ENCODE measurements at regions not wholly inside any gene's neighbourhood (a gene's known extent, or its start where the extent isn't known, plus 50 kb on each side); places are given as distances from the start of the nearest gene placed in this dataset.
"Not testable (repeated sequence)": the region's sequence is repeated elsewhere in the genome, so short reads cannot be mapped to it uniquely, and the experiment has no call there.

DNA sequence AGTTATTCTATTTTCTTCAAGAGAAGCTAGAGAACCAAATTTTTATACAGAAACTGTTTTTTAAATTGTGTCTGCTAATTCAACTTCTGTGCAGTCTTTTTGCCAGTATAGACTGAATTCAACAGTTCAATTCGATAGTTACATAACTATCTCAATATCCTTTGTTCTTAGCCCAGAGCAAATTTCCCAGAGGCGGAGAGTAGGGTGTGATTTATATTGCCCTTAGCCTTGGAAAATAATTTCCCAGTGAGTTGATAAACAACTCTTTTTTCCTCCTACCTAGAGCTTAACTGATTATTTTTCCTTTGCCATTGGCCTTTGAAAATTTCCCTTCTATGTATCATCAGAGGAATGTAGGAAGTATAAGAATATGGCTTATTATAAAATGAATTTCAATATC, 420.5 kb downstream of the NSUN3 start:
- no peak overlapping the region for H3K4me3 ChIP-seq (replicated peaks in 1 of 2; ENCODE audit: low read depth in 2 of 2, low read length in 2 of 2)
- TF ChIP-seq, protein P1, sequence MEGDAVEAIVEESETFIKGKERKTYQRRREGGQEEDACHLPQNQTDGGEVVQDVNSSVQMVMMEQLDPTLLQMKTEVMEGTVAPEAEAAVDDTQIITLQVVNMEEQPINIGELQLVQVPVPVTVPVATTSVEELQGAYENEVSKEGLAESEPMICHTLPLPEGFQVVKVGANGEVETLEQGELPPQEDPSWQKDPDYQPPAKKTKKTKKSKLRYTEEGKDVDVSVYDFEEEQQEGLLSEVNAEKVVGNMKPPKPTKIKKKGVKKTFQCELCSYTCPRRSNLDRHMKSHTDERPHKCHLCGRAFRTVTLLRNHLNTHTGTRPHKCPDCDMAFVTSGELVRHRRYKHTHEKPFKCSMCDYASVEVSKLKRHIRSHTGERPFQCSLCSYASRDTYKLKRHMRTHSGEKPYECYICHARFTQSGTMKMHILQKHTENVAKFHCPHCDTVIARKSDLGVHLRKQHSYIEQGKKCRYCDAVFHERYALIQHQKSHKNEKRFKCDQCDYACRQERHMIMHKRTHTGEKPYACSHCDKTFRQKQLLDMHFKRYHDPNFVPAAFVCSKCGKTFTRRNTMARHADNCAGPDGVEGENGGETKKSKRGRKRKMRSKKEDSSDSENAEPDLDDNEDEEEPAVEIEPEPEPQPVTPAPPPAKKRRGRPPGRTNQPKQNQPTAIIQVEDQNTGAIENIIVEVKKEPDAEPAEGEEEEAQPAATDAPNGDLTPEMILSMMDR (IDR thresholded peaks at IDR 0.05; ENCODE audit: low read depth, low read length), result no peak
- DNase-seq (ENCODE audit: low read depth in 2 of 2), result no peak

DNA sequence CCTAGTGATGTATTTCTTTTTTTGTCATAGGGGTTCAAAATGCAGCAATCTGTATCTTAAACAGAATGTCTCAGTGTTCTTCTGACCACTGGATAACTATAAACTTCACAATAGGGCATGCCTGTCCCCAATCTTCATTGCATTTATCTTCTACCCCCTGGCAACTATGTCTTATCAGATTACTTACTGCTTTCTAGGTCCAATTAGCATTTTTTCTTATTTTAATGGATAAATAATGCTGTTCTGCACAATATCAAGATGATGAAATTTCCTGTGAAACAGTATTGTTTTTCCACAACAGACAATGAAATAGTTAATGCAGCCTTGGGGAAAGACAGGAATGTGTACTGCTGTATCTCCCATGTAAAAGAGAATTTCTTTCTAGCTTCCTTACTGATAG, 432.1 kb downstream of the NSUN3 start:
- no peak for DNase-seq (ENCODE audit: low read depth in 2 of 2)
- H3K4me3 ChIP-seq (replicated peaks in 1 of 2; ENCODE audit: low read depth in 2 of 2, low read length in 2 of 2), result no peak overlapping the region
- TF ChIP-seq, protein P1 (IDR thresholded peaks at IDR 0.05; ENCODE audit: low read depth, low read length), result no peak

DNA sequence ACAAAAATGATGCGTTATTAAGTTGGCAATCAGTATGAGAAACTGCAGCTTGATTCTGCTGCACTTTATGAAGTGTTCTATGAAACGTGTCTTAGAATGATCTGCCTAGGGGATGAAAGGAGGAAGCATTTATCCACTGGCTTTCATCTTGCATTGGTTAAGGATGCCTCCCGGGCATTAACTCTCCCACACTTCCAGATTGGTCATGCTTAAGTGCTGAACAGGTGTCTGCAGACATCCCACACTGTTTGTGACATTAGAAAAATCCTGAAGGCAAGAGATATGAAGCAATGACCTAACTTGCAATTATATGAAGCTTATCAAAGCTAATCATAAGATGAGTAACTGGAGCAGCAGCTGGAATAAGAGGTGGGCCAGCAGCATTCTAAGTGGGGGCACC, 437.3 kb downstream of the NSUN3 start:
- TF ChIP-seq, protein P1 (IDR thresholded peaks at IDR 0.05; ENCODE audit: low read depth, low read length), result no peak
- DNase-seq (ENCODE audit: low read depth in 2 of 2), result no peak
- H3K4me3 ChIP-seq (replicated peaks in 1 of 2; ENCODE audit: low read depth in 2 of 2, low read length in 2 of 2), result no peak overlapping the region

DNA sequence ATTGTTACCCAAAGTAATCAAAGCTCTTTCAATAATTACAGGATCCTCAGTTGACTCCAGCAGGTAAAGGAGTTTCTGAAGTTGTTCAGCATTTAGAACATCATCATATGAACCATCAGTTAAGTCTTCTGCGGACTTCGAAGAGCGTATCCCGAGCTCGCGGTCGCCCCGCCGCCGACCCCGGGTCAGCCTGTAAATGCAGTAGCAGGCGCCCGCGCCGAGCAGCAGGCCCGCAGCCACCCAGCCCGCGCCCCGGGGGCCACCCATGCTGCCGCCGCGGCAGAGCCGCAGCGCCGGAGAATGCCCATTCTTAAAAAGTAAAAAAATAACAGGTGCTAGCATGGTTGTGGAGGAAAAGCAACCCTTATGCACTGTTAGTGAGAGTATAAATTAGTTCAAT, 444.5 kb downstream of the NSUN3 start:
- DNase-seq (ENCODE audit: low read depth in 2 of 2); H3K4me3 ChIP-seq (replicated peaks in 1 of 2; ENCODE audit: low read depth in 2 of 2, low read length in 2 of 2): not testable (repeated sequence)

DNA sequence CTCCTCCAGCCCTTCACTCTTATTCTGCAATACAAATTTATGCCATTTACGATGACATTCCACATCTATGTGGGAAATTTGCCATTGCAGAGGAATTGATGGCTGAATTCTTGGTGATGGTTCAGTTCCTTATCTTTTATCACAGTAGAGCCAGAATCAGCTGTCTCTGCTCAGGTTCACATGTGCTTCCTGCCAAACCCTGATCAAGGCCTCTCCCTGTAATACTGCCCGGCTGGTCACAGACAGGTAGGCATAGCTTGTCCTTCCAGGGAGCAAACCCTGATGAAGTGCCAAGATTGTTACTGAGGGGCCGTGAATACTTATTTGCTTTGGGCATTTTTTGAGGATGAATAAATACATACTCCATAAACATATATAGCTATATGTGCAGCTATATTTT, 450.0 kb downstream of the NSUN3 start:
- TF ChIP-seq, protein P1 (IDR thresholded peaks at IDR 0.05; ENCODE audit: low read depth, low read length), result no peak

DNA sequence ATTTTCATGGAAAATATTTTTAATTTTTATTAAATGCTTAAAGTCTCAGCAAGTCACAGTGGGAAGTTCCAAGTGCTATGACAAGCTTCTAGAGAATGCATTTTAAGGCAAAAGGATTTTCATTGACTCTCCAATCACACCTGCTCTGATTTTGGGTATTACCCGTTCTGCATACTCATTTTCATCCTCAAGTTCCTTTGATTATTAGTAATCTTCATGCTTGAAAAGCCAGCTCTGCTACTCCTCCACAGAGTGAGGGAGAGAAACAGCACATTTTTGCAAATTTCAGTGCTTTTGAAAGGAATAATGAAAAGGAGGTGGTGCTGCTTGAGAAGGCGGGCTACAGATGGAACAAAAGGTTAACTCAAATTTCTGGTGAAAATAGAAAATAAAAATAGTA, 450.7 kb downstream of the NSUN3 start:
- no peak for DNase-seq (ENCODE audit: low read depth in 2 of 2)
- TF ChIP-seq, protein P1 (IDR thresholded peaks at IDR 0.05; ENCODE audit: low read depth, low read length), result no peak
- no peak overlapping the region for H3K4me3 ChIP-seq (replicated peaks in 1 of 2; ENCODE audit: low read depth in 2 of 2, low read length in 2 of 2)

More for the DNA sequence above, 450.0 kb downstream of the NSUN3 start:
- no peak overlapping the region for H3K4me3 ChIP-seq (replicated peaks in 1 of 2; ENCODE audit: low read depth in 2 of 2, low read length in 2 of 2)
- DNase-seq (ENCODE audit: low read depth in 2 of 2), result no peak

DNA sequence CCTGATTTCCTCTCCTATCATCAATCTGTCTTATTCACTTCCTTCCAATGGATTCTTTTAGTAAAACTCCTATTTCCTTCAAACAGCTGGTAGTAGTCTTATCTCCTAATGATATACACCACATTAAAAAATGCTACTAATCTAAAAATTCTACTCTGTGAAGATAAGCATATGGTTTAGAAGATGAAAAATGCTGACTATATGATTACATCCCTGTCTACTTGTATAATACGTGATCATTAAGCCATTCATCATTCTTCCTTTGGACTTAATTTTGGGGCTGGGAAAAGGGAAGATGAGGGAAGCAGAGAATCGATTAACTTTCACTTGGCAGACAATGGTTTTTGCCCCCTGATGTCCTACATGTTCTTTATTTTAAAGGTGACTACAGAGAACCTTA, 453.1 kb downstream of the NSUN3 start:
- no peak for DNase-seq (ENCODE audit: low read depth in 2 of 2)
- no peak overlapping the region for H3K4me3 ChIP-seq (replicated peaks in 1 of 2; ENCODE audit: low read depth in 2 of 2, low read length in 2 of 2)
- TF ChIP-seq, protein P1 (IDR thresholded peaks at IDR 0.05; ENCODE audit: low read depth, low read length), result no peak

Measured in cardiac fibroblast (primary cell).